GM06990 (cell line): ENCODE measurements at regions not wholly inside any gene's neighbourhood (a gene's known extent, or its start where the extent isn't known, plus 50 kb on each side); places are given as distances from the start of the nearest gene placed in this dataset.

ENCODE experiments used
- DNase-seq: peaks from one replicate; pipeline ENCODE4 v3.0.0-alpha.2; 2011; ENCODE audit not compliant: insufficient read length; ENCODE audit errors: extremely low read depth
- H3K27me3 ChIP-seq: replicated peaks from 2 replicates; pipeline ENCODE4 v1.6.0; 2011; ENCODE audit warnings: low read length; ENCODE audit not compliant: control insufficient read depth, insufficient read depth
- H3K36me3 ChIP-seq: 2 replicates; pipeline ENCODE4 v1.5.1; 2011; ENCODE audit warnings: low read length; ENCODE audit not compliant: control insufficient read depth, insufficient read depth
- H3K4me3 ChIP-seq: replicated peaks from 2 replicates; pipeline ENCODE4 v1.5.1; 2011; ENCODE audit warnings: low read depth, mild to moderate bottlenecking, control low read depth, low read length
- CTCF ChIP-seq: IDR thresholded peaks from 2 replicates; pipeline ENCODE4 v1.5.1; 2011; ENCODE audit warnings: low read length, control low read depth, mild to moderate bottlenecking, inconsistent platforms; ENCODE audit not compliant: insufficient read depth, poor library complexity, severe bottlenecking

- TF ChIP-seq CTCF = no peak
- H3K36me3 ChIP-seq = no peaks in the 10 kb centered on the region
- H3K27me3 ChIP-seq = no peaks in the 10 kb centered on the region
- no peak for DNase-seq
- no peak overlapping the region for H3K4me3 ChIP-seq
Observed at GRCh38 chrX:94721386-94721785, 1047.4 kb downstream of the FAM133A start.

GRCh38 chrX:94722578-94722977 lies 1048.6 kb downstream of the FAM133A start:
- TF ChIP-seq CTCF = no peak
- Histone ChIP-seq H3K4me3 (no peak overlapping the region), H3K27me3 (no peaks in the 10 kb centered on the region), H3K36me3 (no peaks in the 10 kb centered on the region)
- no peak for DNase-seq

- no peaks in the 10 kb centered on the region for H3K27me3 ChIP-seq
- TF ChIP-seq CTCF = no peak
- no peaks in the 10 kb centered on the region for H3K36me3 ChIP-seq
- H3K4me3 ChIP-seq = no peak overlapping the region
- no peak for DNase-seq
Observed at GRCh38 chrX:94742772-94743171, 1068.8 kb downstream of the FAM133A start.

- H3K27me3 ChIP-seq = no peaks in the 10 kb centered on the region
- no peak overlapping the region for H3K4me3 ChIP-seq
- H3K36me3 ChIP-seq = no peaks in the 10 kb centered on the region
- no peak for TF ChIP-seq CTCF
- no peak for DNase-seq
Observed at GRCh38 chrX:94743478-94743877, 1069.5 kb downstream of the FAM133A start.

- no peak for TF ChIP-seq CTCF
- H3K27me3 ChIP-seq = no peaks in the 10 kb centered on the region
- H3K4me3 ChIP-seq = no peak overlapping the region
- H3K36me3 ChIP-seq = no peaks in the 10 kb centered on the region
- DNase-seq = no peak
Observed at GRCh38 chrX:94744786-94745185, 1070.8 kb downstream of the FAM133A start.

- Histone ChIP-seq H3K36me3 (no peaks in the 10 kb centered on the region), H3K4me3 (no peak overlapping the region), H3K27me3 (no peaks in the 10 kb centered on the region)
- TF ChIP-seq CTCF = peak; percentile 23
- no peak for DNase-seq
Observed at GRCh38 chrX:94751611-94752010, 1077.6 kb downstream of the FAM133A start.
